Spleen (tissue), 11 donors: ENCODE measurements at regions not wholly inside any gene's neighbourhood (a gene's known extent, or its start where the extent isn't known, plus 50 kb on each side); places are given as distances from the start of the nearest gene placed in this dataset.

ENCODE experiments used
- DNase-seq: peaks from one replicate; pipeline ENCODE4 v3.0.0-alpha.2; 2020
- H3K27ac ChIP-seq, 8 donors: fragments of 200-600 bp; sonication (generic) in 7 of 8; 1 replicate in 4 of 8; 2 replicates in 4 of 8; pipeline versions ENCODE4 v1.5.0 to v1.8.0; 2016 to 2021; ENCODE audit warnings: inconsistent platforms in 4 of 8, mild to moderate bottlenecking in 4 of 8, moderate library complexity in 1 of 8
- H3K27me3 ChIP-seq, 7 donors: fragments of 200-600 bp; sonication (generic) in 6 of 7; replicated peaks in 1 of 7; 1 replicate in 4 of 7; 2 replicates in 3 of 7; pipeline versions ENCODE4 v1.5.0 to v1.8.0; 2016 to 2021; ENCODE audit warnings: inconsistent platforms in 3 of 7, mild to moderate bottlenecking in 1 of 7
- H3K36me3 ChIP-seq, 6 donors: fragments of 200-600 bp; sonication (generic) in 5 of 6; 1 replicate in 4 of 6; 2 replicates in 2 of 6; pipeline versions ENCODE4 v1.5.0 to v1.8.0; 2016 to 2021; ENCODE audit warnings: inconsistent platforms in 2 of 6
- H3K4me1 ChIP-seq, 6 donors: fragments of 200-600 bp; sonication (generic) in 5 of 6; 1 replicate in 3 of 6; 2 replicates in 3 of 6; pipeline versions ENCODE4 v1.5.0 to v1.8.0; 2016 to 2021; ENCODE audit warnings: inconsistent platforms in 3 of 6
- H3K4me3 ChIP-seq, 8 donors: fragments of 200-600 bp; sonication (generic) in 7 of 8; 1 replicate in 4 of 8; 2 replicates in 4 of 8; pipeline versions ENCODE4 v1.5.0 to v1.8.0; 2016 to 2021; ENCODE audit warnings: inconsistent platforms in 4 of 8, mild to moderate bottlenecking in 4 of 8, moderate library complexity in 2 of 8
- H3K9me3 ChIP-seq, 8 donors: fragments of 200-600 bp; sonication (generic) in 7 of 8; 1 replicate in 4 of 8; 2 replicates in 4 of 8; pipeline versions ENCODE4 v1.5.0 to v1.8.0; 2016 to 2021; ENCODE audit warnings: inconsistent platforms in 4 of 8
- POLR2A ChIP-seq, 3 donors: fragments of 450-650 bp; IDR thresholded peaks; one replicate each; pipeline ENCODE4 v1.5.1; 2017; ENCODE audit warnings: antibody characterized with exemption in 3 of 3, mild to moderate bottlenecking in 1 of 3
- POLR2AphosphoS5 ChIP-seq, 3 donors: sonication (generic); formaldehyde crosslinking; IDR thresholded peaks; one replicate each; pipeline ENCODE4 v1.5.1; 2017; ENCODE audit warnings: antibody characterized with exemption in 3 of 3
- WGBS, 5 donors: extraction: QIAGEN DNeasy Blood & Tissue Kit in 3 of 5; methylation state at CpG; one replicate each; pipeline versions ENCODE4 v1.1.5 to v1.1.7; 2013 to 2018; 5-methylcytosine and 5-hydroxymethylcytosine counted together
- intact Hi-C: fragments of 100-400 bp; cut with DNase I; formaldehyde crosslinking; loops from one replicate; pipeline ENCODE4 v1.15.0; 2023; ENCODE audit warnings: low total_unique reads
- TF ChIP-seq, protein P1 (sequence below), 11 experiments: fragments of 200-600 bp in 7 of 11; fragments of 450-650 bp in 4 of 11; sonication (generic) in 4 of 11; IDR thresholded peaks in 8 of 11; conservative IDR thresholded peaks in 3 of 11; 1 replicate in 7 of 11; 2 replicates in 4 of 11; pipeline versions ENCODE4 v1.4.0 to v1.8.0; 2016 to 2021; ENCODE audit warnings: antibody characterized with exemption in 11 of 11, inconsistent platforms in 4 of 11, mild to moderate bottlenecking in 1 of 11
- donor health status: healthy with polysubstance abuse.
- donor health status: DM: no; HTN: no; CAD: no; lungs with moderate emphysema.
- donor health status: DM: no; HTN: no; CAD: no.
- donor health status: Bipolar disorder and iron deficiency.
- donor health status: healthy.
- donor health status: DM: no; HTN: no; CAD: no.
- donor health status: DM: yes; HTN: yes; CAD: no.

DNA sequence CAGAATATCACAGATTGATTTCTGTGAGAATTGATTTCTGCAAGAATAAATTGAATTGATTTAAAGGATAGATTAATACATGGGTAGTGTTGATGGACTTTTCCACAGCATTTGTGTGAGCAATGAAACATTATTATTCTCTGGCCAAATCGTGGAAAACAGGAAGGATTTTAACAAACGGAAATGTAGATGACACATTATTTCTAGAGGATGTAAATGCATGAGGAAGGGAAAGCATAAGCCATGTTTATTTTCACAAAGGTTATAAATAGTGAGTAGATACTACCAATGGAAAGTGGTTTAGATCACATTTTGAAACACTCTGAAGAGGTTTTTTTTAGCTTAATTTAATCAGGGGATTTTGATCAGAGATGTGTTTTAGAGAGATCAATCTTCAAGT is 1534.6 kb upstream of the MIR17HG start:
- Histone ChIP-seq H3K4me3 (no peak overlapping the region), H3K9me3 (peaks cover 0 to 19% (median 11%) of the 10 kb centered on the region in 8 donors), H3K4me1 (no peaks in the 10 kb centered on the region), H3K36me3 (no peaks in the 10 kb centered on the region), H3K27me3 (no peaks in the 10 kb centered on the region), H3K27ac (no peak overlapping the region)
- no peak for DNase-seq
- intact Hi-C loops = no loop called here
- WGBS, 5 donors = 32 to 58% (median 45%) methylated on average over 2 of the region's 2 CpGs
- TF ChIP-seq, protein P1, sequence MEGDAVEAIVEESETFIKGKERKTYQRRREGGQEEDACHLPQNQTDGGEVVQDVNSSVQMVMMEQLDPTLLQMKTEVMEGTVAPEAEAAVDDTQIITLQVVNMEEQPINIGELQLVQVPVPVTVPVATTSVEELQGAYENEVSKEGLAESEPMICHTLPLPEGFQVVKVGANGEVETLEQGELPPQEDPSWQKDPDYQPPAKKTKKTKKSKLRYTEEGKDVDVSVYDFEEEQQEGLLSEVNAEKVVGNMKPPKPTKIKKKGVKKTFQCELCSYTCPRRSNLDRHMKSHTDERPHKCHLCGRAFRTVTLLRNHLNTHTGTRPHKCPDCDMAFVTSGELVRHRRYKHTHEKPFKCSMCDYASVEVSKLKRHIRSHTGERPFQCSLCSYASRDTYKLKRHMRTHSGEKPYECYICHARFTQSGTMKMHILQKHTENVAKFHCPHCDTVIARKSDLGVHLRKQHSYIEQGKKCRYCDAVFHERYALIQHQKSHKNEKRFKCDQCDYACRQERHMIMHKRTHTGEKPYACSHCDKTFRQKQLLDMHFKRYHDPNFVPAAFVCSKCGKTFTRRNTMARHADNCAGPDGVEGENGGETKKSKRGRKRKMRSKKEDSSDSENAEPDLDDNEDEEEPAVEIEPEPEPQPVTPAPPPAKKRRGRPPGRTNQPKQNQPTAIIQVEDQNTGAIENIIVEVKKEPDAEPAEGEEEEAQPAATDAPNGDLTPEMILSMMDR (IDR thresholded peaks at IDR 0.05 in 8 of 11, conservative IDR thresholded peaks at IDR 0.05 in 3 of 11) = no peak
- TF ChIP-seq POLR2AphosphoS5 (IDR thresholded peaks at IDR 0.05) (no peak), POLR2A (IDR thresholded peaks at IDR 0.05) (no peak)

DNA sequence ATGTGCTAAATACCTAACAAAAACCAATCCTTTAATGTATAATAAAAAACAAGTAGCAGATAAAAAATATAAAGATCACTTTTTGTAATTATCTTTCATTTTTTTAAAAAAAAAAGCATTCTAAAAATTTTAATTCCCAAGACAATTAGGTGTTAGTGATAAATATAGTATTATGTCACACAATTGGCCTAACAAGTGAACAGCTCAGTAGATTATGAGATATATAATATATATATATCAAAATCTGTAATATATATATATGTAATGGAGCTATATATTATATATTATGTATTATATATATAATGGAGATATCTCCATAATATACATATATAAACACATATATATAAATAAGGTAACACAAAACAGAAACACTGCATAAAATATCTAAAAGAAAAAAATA is 1531.1 kb upstream of the MIR17HG start:
- Histone ChIP-seq H3K36me3 (no peaks in the 10 kb centered on the region), H3K27me3 (no peaks in the 10 kb centered on the region), H3K4me3 (no peak overlapping the region), H3K4me1 (no peaks in the 10 kb centered on the region), H3K9me3 (peaks cover 0 to 30% (median 19%) of the 10 kb centered on the region in 8 donors), H3K27ac (no peak overlapping the region)
- TF ChIP-seq POLR2AphosphoS5 (IDR thresholded peaks at IDR 0.05) (no peak), POLR2A (IDR thresholded peaks at IDR 0.05) (no peak)
- TF ChIP-seq, protein P1 (IDR thresholded peaks at IDR 0.05 in 8 of 11, conservative IDR thresholded peaks at IDR 0.05 in 3 of 11) = no peak
- DNase-seq = no peak
- intact Hi-C loops = no loop called here

DNA sequence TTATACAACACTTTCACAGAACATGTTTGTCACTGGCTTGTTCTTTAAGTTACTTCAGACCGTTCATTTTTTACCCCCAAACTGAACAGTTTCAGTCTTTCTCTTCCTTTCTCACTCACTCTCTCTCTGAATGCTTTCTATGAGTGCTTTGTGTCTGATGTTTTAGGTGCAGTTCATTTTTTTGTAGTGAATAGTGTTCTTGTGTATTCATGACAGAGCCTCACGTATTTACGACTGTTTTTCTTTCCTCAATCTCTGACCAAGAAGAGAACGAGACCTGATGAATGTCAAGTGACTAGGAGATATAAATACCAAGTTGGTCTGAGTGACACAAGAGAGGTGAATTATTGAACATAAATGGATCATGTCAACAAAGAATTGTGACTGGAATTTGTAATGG is 1525.0 kb upstream of the MIR17HG start:
- H3K4me3 ChIP-seq = no peak overlapping the region
- H3K36me3 ChIP-seq = no peaks in the 10 kb centered on the region
- WGBS, 5 donors = 57 to 64% (median 62%) methylated on average over 4 of the region's 4 CpGs
- no peak overlapping the region for H3K27ac ChIP-seq
- H3K4me1 ChIP-seq = no peaks in the 10 kb centered on the region
- TF ChIP-seq POLR2AphosphoS5 (IDR thresholded peaks at IDR 0.05) = no peak
- TF ChIP-seq, protein P1 (IDR thresholded peaks at IDR 0.05 in 8 of 11, conservative IDR thresholded peaks at IDR 0.05 in 3 of 11) = no peak
- intact Hi-C loops = no loop called here
- no peaks in the 10 kb centered on the region for H3K27me3 ChIP-seq
- no peak for DNase-seq
- H3K9me3 ChIP-seq = peaks cover 0 to 17% (median 11%) of the 10 kb centered on the region in 8 donors

DNA sequence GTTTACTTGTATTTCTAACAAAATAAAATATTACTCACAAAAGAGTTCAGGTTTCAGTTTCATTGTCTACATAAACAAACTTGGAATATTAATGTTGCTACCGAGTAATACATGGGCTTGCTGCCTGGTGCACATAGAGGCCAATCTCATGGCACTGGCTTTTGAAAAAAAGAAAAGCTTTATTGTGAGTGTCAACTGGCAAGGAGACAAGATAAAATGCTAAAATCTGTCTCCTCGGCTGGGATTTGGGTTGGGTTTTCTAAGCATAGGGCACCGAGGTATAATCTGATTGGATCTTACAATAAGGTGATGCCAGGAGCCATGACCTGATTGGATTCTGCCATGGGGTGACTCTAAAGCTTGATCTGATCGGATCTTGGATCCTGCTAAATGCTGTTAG is 1519.9 kb upstream of the MIR17HG start:
- no peaks in the 10 kb centered on the region for H3K4me1 ChIP-seq
- no peaks in the 10 kb centered on the region for H3K36me3 ChIP-seq
- DNase-seq = no peak
- intact Hi-C loops = no loop called here
- no peak overlapping the region for H3K27ac ChIP-seq
- peaks cover 0 to 5% (median 0%) of the 10 kb centered on the region in 8 donors for H3K9me3 ChIP-seq
- H3K4me3 ChIP-seq = no peak overlapping the region
- no peaks in the 10 kb centered on the region for H3K27me3 ChIP-seq
- 77 to 84% (median 79%) methylated on average over 4 of the region's 4 CpGs for WGBS, 5 donors
- TF ChIP-seq POLR2A (IDR thresholded peaks at IDR 0.05) (no peak), POLR2AphosphoS5 (IDR thresholded peaks at IDR 0.05) (no peak)
- TF ChIP-seq, protein P1 (IDR thresholded peaks at IDR 0.05 in 8 of 11, conservative IDR thresholded peaks at IDR 0.05 in 3 of 11) = no peak
